IMR-90 (cell line): ENCODE measurements at regions not wholly inside any gene's neighbourhood (a gene's known extent, or its start where the extent isn't known, plus 50 kb on each side); places are given as distances from the start of the nearest gene placed in this dataset.
A peak's percentile ranks its signal among the peaks of the same experiment; 100 is the strongest.

ENCODE experiments used
- ATAC-seq: fragments of 200-7000 bp; cut with Tn5 transposase; 2 replicates; pipeline ENCODE4 v1.9.1; 2020; ENCODE audit warnings: low read depth, mild to moderate bottlenecking, moderate library complexity
- BruUV-seq: library from RNA; stranded (reverse); fragments of 400-500 nt; replicated peaks from 2 replicates; lab custom pipeline; 2021; lab: Mats Ljungman, UMichigan
- CTCF ChIA-PET: fragments of 300-600 bp; formaldehyde crosslinking; extraction: SDS; loops from one replicate; lab custom pipeline; 2021; ENCODE audit warnings: antibody characterized with exemption; lab: Yijun Ruan, JAX
- POLR2A ChIA-PET: fragments of 300-600 bp; sonication (Branson Sonifier 250); formaldehyde crosslinking; loops from one replicate; lab custom pipeline; 2022; ENCODE audit warnings: antibody characterized with exemption; ENCODE audit not compliant: unreplicated experiment; lab: Charles Lee
- DNase-seq: peaks from one replicate; pipeline ENCODE4 v3.0.0; 2013
- H2AFZ ChIP-seq: replicated peaks from 2 replicates; pipeline ENCODE3; 2013; ENCODE audit warnings: low read length, mild to moderate bottlenecking; ENCODE audit not compliant: poor library complexity
- H2AK5ac ChIP-seq: 2 replicates; pipeline ENCODE4 v1.6.1; 2013; ENCODE audit warnings: low read depth, low read length, inconsistent platforms
- H2AK9ac ChIP-seq: replicated peaks from 2 replicates; pipeline ENCODE3; 2013; ENCODE audit warnings: mild to moderate bottlenecking, low read depth, low read length, moderate library complexity; ENCODE audit not compliant: poor library complexity
- H2BK120ac ChIP-seq: 2 replicates; pipeline ENCODE4 v1.6.1; 2013; ENCODE audit warnings: low read depth, low read length, inconsistent platforms
- H2BK15ac ChIP-seq: 3 replicates; pipeline ENCODE4 v1.6.1; 2013; ENCODE audit warnings: low read depth, low read length, inconsistent platforms
- H2BK20ac ChIP-seq: 2 replicates; pipeline ENCODE4 v1.6.1; 2013; ENCODE audit warnings: low read depth, mild to moderate bottlenecking, inconsistent platforms, low read length, moderate library complexity
- H2BK5ac ChIP-seq: 2 replicates; pipeline ENCODE4 v1.6.1; 2013; ENCODE audit warnings: mild to moderate bottlenecking, low read depth, low read length, inconsistent platforms; ENCODE audit not compliant: poor library complexity, severe bottlenecking
- H3K14ac ChIP-seq: replicated peaks from 2 replicates; pipeline ENCODE4 v1.6.1; 2013; ENCODE audit warnings: low read depth, low read length, inconsistent platforms
- H3K18ac ChIP-seq: 2 replicates; pipeline ENCODE4 v1.6.1; 2013; ENCODE audit warnings: low read depth, low read length, control low read depth
- H3K23ac ChIP-seq: 2 replicates; pipeline ENCODE4 v1.6.1; 2013; ENCODE audit warnings: low read depth, low read length, inconsistent platforms
- H3K27ac ChIP-seq: 2 replicates; pipeline ENCODE4 v1.5.1; 2013; ENCODE audit warnings: mild to moderate bottlenecking, control low read depth, low read length; ENCODE audit not compliant: insufficient read depth
- H3K27me3 ChIP-seq: 2 replicates; pipeline ENCODE4 v1.6.1; 2013; ENCODE audit warnings: low read length; ENCODE audit not compliant: control insufficient read depth, insufficient read depth
- H3K36me3 ChIP-seq: 2 replicates; pipeline ENCODE4 v1.6.1; 2013; ENCODE audit warnings: low read length, mixed read lengths; ENCODE audit not compliant: control insufficient read depth, insufficient read depth
- H3K4ac ChIP-seq: 2 replicates; pipeline ENCODE4 v1.6.1; 2013; ENCODE audit warnings: low read depth, low read length, inconsistent platforms
- H3K4me1 ChIP-seq: 2 replicates; pipeline ENCODE4 v1.6.1; 2013; ENCODE audit warnings: low read length, mixed read lengths; ENCODE audit not compliant: control insufficient read depth, insufficient read depth
- H3K4me2 ChIP-seq: 2 replicates; pipeline ENCODE4 v1.6.1; 2013; ENCODE audit warnings: low read depth, mild to moderate bottlenecking, control low read depth, low read length, moderate library complexity
- H3K4me3 ChIP-seq: 2 replicates; pipeline ENCODE4 v1.5.1; 2013; ENCODE audit warnings: low read depth, mild to moderate bottlenecking, control low read depth, low read length, moderate library complexity; ENCODE audit not compliant: insufficient read depth
- H3K56ac ChIP-seq: 2 replicates; pipeline ENCODE4 v1.6.1; 2013; ENCODE audit warnings: low read length, inconsistent platforms; ENCODE audit not compliant: insufficient read depth; ENCODE audit errors: extremely low read depth
- H3K79me1 ChIP-seq, 2 experiments: 2 replicates each; pipeline ENCODE4 v1.6.1; 2013; ENCODE audit warnings: low read length in 2 of 2, inconsistent platforms in 1 of 2, low read depth in 1 of 2
- H3K9ac ChIP-seq: 2 replicates; pipeline ENCODE4 v1.6.1; 2013; ENCODE audit warnings: low read depth, low read length, control low read depth
- H3K9me1 ChIP-seq: 2 replicates; pipeline ENCODE4 v1.6.1; 2013; ENCODE audit warnings: low read length, inconsistent platforms; ENCODE audit not compliant: insufficient read depth
- H3K9me3 ChIP-seq: 2 replicates; pipeline ENCODE4 v1.6.1; 2013; ENCODE audit warnings: low read length; ENCODE audit not compliant: control insufficient read depth, insufficient read depth
- H4K20me1 ChIP-seq: 2 replicates; pipeline ENCODE4 v1.6.1; 2013; ENCODE audit warnings: low read length, inconsistent platforms; ENCODE audit not compliant: insufficient read depth
- H4K5ac ChIP-seq: 2 replicates; pipeline ENCODE4 v1.6.1; 2013; ENCODE audit warnings: mild to moderate bottlenecking, low read depth, low read length, control low read depth
- H4K8ac ChIP-seq, 2 experiments: 2 replicates each; pipeline ENCODE4 v1.6.1; 2013; ENCODE audit warnings: low read depth in 2 of 2, low read length in 2 of 2, control low read depth in 1 of 2, inconsistent platforms in 1 of 2
- H4K91ac ChIP-seq: 2 replicates; pipeline ENCODE4 v1.6.1; 2013; ENCODE audit warnings: low read depth, low read length, inconsistent platforms; ENCODE audit not compliant: insufficient read depth
- BHLHE40 ChIP-seq: fragments of 150-350 bp; IDR thresholded peaks from 2 replicates; pipeline ENCODE4 v1.6.1; 2016; ENCODE audit warnings: mild to moderate bottlenecking, low read depth, low read length
- CHD1 ChIP-seq: IDR thresholded peaks from 2 replicates; pipeline ENCODE4 v1.6.1; 2012; ENCODE audit warnings: low read depth, low read length, improper control_type of control experiment
- FOS ChIP-seq: fragments of 150-350 bp; IDR thresholded peaks from 2 replicates; pipeline ENCODE4 v1.6.1; 2016; ENCODE audit warnings: low read depth, low read length
- MAFK ChIP-seq: IDR thresholded peaks from 2 replicates; pipeline ENCODE4 v1.6.1; 2012; ENCODE audit warnings: low read depth, low read length, improper control_type of control experiment
- MAZ ChIP-seq: IDR thresholded peaks from 2 replicates; pipeline ENCODE4 v1.6.1; 2012; ENCODE audit warnings: low read depth, mild to moderate bottlenecking, low read length, improper control_type of control experiment, moderate library complexity, borderline replicate concordance
- MXI1 ChIP-seq: IDR thresholded peaks from 2 replicates; pipeline ENCODE4 v1.6.1; 2012; ENCODE audit warnings: low read depth, mild to moderate bottlenecking, low read length, moderate library complexity, borderline replicate concordance
- NFE2L2 ChIP-seq: fragments of 150-350 bp; IDR thresholded peaks from 2 replicates; pipeline ENCODE4 v1.6.1; 2016; ENCODE audit warnings: low read depth, mild to moderate bottlenecking, low read length
- POLR2A ChIP-seq: IDR thresholded peaks from 2 replicates; pipeline ENCODE4 v1.6.1; 2012; ENCODE audit warnings: mild to moderate bottlenecking, low read depth, low read length
- RAD21 ChIP-seq: IDR thresholded peaks from 2 replicates; pipeline ENCODE4 v1.6.1; 2012; ENCODE audit warnings: low read length, improper control_type of control experiment
- RFX5 ChIP-seq: IDR thresholded peaks from 2 replicates; pipeline ENCODE4 v1.8.0; 2012; ENCODE audit warnings: low read depth, mild to moderate bottlenecking, low read length, moderate library complexity
- WGBS, 2 experiments: methylation state at CpG; one replicate each; pipeline versions ENCODE4 v1.1.5 to v1.1.7; 2013; ENCODE audit warnings: missing lambda C conversion rate in 2 of 2; ENCODE audit not compliant: insufficient read length in 1 of 2; ENCODE audit errors: extremely low coverage in 2 of 2; 5-methylcytosine and 5-hydroxymethylcytosine counted together
- dilution Hi-C: fragments of 300-500 bp; cut with HindIII; formaldehyde crosslinking; loops from one replicate; pipeline ENCODE4 v1.14.3; 2018; ENCODE audit warnings: low sequenced_read_pairs; ENCODE audit not compliant: unreplicated experiment
- in situ Hi-C: fragments of 300-500 bp; cut with MboI; formaldehyde crosslinking; loops from 3 replicates; pipeline ENCODE4 v1.14.3; 2019; ENCODE audit warnings: low sequenced_read_pairs, inconsistent platforms, mixed read lengths
- intact Hi-C: fragments of 100-400 bp; cut with micrococcal nuclease; formaldehyde crosslinking; loops from 2 replicates; pipeline ENCODE4 v1.10.0; 2022

- Histone ChIP-seq H3K9me1 (peaks cover 4% of the 10 kb centered on the region; the same call in 1 of the 2 replicates), H3K27me3 (no peaks in the 10 kb centered on the region), H3K18ac (peak overlapping the region; percentile 98), H3K9me3 (no peaks in the 10 kb centered on the region), H2BK120ac (peak overlapping the region; percentile 96), H2AK9ac (no peak overlapping the region), H3K4me1 (peaks cover 10% of the 10 kb centered on the region), H3K9ac (0 out of 2 replicates have a peak overlapping the region, but pooled peaks have one; percentile 10), H3K4me2 (peak overlapping the region; percentile 20; the same call in 1 of the 2 replicates), H2BK20ac (peak overlapping the region; percentile 94), H2AFZ (peak overlapping the region; percentile 77), H3K14ac (peak overlapping the region; percentile 85), H4K20me1 (no peaks in the 10 kb centered on the region), H4K5ac (peak overlapping the region; percentile 91), H3K36me3 (no peaks in the 10 kb centered on the region), H3K4me3 (no peak overlapping the region), H4K8ac (peak overlapping the region in 1 of 2 experiments; percentile 86; a peak in 3 of 4 replicates), H2BK5ac (peak overlapping the region; percentile 39), H2BK15ac (peak overlapping the region; percentile 61), H3K27ac (peak overlapping the region; percentile 57; the same call in 1 of the 2 replicates), H4K91ac (peak overlapping the region; percentile 78), H3K4ac (peak overlapping the region; percentile 71), H3K23ac (peak overlapping the region; percentile 82; the same call in 1 of the 2 replicates), H3K56ac (no peak overlapping the region), H3K79me1 (no peaks in the 10 kb centered on the region), H2AK5ac (peak overlapping the region; percentile 75; the same call in 1 of the 2 replicates)
- in situ Hi-C loops (no loop called here), dilution Hi-C loops (no loop called here), intact Hi-C loops (loop anchor here (10.0 kb wide), 1 partner anchor 390 kb away; the partner anchor contains the start of gene VEGFC)
- ATAC-seq (peak; percentile 42), DNase-seq (peak; percentile 41)
- CTCF ChIA-PET = no interaction called here
- WGBS, 2 experiments = no CpG with 5 or more reads among the region's 2 CpGs
- no peak for TF ChIP-seq RFX5
- no peak for TF ChIP-seq MAZ
- TF ChIP-seq MAFK = no peak
- no peak for TF ChIP-seq RAD21
- TF ChIP-seq CHD1 = no peak
- no peak for TF ChIP-seq MXI1
- TF ChIP-seq NFE2L2 = no peak
- TF ChIP-seq POLR2A = no peak
- TF ChIP-seq BHLHE40 = no peak
- TF ChIP-seq FOS = no peak
- POLR2A ChIA-PET = no interaction called here
- BruUV-seq = no TSS peak
Measured at GRCh38 chr4:177185151-177185550, 124.5 kb upstream of the NEIL3 start.
